ENCODE measurements at regions not wholly inside any gene's neighbourhood (a gene's known extent, or its start where the extent isn't known, plus 50 kb on each side); places are given as distances from the start of the nearest gene placed in this dataset.

DNA sequence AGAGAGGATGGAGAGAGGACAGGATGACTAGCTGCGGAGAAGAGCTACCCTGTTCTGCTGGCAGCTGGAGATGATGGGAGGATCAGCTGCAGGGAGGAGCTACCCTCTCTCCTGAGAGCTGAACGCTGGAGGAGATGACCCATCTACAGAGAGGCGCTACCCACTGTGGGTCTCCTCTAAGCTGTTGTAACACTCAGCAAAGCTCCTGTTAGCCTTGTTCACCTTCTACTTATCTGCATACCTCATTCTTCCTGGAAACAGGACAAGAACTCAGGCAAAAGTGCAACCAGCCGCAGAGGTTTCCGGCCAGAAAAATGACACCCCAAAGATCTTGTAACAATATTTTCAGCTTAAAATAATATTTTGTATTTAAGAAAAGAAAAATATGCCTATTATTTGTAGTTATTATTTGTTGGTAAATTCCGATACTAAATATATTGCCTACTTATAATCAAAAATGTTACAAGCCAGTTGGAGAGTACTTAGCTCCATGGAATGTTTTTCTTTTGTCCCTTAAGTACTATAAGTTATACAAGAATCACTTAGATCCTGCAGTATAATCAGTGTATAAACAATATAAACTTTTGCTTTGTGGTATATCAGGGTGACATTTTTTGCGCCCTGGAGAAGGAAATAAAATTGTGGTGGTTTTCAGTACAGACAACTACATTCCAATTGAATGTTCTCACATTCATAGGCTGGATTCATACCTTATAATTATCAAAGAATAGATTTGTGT, 1188.0 kb upstream of the CADM2 start:
- TF ChIP-seq, protein P1, sequence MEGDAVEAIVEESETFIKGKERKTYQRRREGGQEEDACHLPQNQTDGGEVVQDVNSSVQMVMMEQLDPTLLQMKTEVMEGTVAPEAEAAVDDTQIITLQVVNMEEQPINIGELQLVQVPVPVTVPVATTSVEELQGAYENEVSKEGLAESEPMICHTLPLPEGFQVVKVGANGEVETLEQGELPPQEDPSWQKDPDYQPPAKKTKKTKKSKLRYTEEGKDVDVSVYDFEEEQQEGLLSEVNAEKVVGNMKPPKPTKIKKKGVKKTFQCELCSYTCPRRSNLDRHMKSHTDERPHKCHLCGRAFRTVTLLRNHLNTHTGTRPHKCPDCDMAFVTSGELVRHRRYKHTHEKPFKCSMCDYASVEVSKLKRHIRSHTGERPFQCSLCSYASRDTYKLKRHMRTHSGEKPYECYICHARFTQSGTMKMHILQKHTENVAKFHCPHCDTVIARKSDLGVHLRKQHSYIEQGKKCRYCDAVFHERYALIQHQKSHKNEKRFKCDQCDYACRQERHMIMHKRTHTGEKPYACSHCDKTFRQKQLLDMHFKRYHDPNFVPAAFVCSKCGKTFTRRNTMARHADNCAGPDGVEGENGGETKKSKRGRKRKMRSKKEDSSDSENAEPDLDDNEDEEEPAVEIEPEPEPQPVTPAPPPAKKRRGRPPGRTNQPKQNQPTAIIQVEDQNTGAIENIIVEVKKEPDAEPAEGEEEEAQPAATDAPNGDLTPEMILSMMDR (IDR thresholded peaks at IDR 0.05): no peak
- no peak for TF ChIP-seq POLR2AphosphoS5 (IDR thresholded peaks at IDR 0.05)

All from breast epithelium (tissue), 3 donors.